RPMI8226 (cell line): ENCODE measurements at regions not wholly inside any gene's neighbourhood (a gene's known extent, or its start where the extent isn't known, plus 50 kb on each side); places are given as distances from the start of the nearest gene placed in this dataset.
"Not testable (repeated sequence)": the region's sequence is repeated elsewhere in the genome, so short reads cannot be mapped to it uniquely, and the experiment has no call there.

Experiments used
- DNase-seq: peaks from one replicate; pipeline ENCODE4 v3.0.0-alpha.2; 2015

GRCh38 chr6:11885159-11885558 is 106.6 kb upstream of the ADTRP start:
- DNase-seq, result no peak

DNA sequence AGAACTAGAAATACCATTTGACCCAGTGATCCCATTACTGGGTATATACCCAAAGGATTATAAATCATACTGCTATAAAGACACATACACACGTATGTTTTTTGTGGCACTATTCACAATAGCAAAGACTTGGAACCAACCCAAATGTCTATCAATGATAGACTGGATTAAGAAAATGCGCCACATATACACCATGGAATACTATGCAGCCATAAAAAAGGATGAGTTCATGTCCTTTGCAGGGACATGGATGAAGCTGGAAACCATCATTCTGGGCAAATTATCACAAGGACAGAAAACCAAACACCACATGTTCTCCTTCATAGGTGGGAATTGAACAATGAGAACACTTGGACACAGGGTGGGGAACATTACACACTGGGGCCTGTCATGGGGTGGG is 104.9 kb upstream of the ADTRP start:
- not testable (repeated sequence) for DNase-seq

DNA sequence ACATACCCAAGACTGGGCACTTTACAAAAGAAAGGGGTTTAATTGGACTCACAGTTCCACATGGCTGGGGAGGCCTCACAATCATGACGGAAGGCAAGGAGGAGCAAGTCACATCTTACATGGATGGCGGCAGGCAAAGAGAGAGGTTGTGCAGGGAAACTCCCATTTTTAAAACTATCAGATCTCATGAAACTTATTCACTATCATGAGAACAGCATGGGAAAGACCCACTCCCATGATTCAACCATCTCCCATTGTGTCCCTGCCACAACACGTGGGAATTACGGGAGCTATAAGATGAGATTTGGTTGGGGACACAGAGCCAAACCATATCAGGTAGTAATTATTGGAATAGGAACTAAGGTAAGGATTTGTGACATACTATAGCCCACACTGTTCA is 101.6 kb upstream of the ADTRP start:
- not testable (repeated sequence) for DNase-seq

DNA sequence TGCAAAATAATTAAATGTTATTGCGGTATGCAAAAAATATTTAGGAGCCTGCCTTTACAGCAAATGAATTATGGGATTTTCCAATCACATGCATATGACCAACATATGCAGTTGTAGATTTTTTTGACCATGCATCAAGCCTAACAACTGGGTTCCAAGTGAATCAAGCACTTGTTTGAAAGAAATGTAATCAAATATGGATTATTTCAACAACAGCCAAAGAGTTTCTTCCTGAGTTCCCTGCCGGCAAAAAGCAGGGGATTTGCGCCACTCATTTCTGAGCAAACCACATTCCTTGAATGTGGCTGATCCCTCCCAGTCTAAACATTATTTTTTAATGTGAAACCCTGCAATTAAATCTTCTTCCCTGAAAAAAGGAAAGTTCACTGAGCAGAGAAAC is 100.1 kb upstream of the ADTRP start:
- no peak for DNase-seq

- no peak for DNase-seq
Measured at GRCh38 chr6:11878029-11878428, 99.4 kb upstream of the ADTRP start.

DNA sequence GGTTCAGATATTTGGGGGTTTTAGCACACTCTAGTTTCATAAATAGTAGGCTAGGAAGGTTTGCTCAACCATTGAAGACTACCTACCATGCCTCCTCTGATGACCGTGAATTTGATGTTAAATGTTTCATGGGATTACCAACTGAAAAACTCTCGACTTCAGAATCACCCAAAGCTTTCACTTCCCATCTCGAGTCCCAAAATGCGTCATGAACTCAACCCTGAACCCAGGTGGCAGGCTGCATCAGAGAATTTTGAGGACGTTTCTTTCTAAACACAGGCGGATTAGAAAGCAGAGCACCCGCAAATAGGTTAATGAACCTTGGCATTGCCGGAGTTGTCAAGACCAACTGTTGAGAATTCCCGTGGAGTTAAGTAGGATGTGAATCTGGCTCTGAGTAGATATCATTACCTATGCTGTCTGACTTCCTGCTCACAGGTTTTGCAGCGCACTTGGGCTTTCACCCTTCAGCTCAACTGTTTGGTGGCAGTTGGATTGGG is 98.4 kb upstream of the ADTRP start:
- DNase-seq, result peak; percentile 67

DNA sequence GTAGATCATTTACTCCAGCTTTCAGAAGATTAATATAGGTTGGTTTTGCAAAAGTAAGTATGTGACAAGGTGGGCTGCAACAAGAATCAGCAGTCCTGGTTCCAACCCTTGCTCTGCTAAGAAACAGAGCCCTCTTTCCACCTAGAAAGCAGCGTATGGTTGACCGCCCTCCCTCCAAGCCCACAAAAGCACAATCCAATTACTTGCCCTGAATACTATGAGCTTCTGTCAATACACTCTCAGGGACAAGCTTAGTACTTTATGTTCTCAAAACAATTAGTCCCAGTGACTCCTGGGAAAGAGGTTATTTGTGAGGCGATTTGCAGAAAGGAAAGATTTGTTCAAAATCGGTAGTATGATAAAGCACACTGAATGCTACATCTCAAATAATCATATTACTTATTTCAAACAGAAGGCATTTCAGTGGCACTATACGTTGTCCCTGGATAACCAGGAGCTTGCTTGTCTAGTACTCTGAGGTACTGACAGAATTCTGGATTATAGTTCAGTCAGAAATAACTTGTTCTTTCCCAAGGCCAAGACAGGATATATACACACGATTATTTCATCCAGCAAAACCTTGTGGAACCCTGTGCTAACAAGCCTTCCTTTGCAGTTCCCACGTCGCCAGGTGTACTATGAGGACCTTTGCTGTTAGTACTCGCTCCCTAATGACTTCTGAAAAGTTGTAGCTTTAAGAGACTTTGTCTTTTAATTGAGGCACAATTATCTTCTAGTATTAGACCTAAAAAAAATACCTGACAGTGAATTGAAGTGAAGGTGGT is 96.9 kb upstream of the ADTRP start:
- no peak for DNase-seq

- DNase-seq, result no peak
Measured at GRCh38 chr6:11869672-11870340, 91.2 kb upstream of the ADTRP start.

DNA sequence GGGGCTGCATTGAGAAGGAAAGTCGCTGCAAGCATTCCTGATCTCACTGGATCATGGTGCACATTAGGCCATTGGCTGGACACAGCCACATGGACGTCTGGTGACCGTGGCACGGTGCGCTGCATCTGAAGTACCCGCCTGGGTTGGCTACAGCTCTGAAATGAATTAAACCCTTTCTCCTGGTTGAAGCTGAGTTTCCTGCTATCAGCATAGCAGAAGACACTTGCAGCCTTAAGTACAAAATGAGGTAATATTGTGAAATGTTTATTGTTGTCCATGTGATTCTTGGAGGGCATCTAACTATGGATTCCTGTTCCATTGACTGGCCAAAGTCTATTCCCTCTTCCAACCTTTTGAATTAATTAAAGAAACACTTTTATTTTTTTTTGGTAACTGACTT is 89.8 kb upstream of the ADTRP start:
- DNase-seq, result no peak

- DNase-seq, result no peak
Measured at GRCh38 chr6:11865680-11866300, 87.2 kb upstream of the ADTRP start.

GRCh38 chr6:11858439-11858838 is 79.8 kb upstream of the ADTRP start:
- no peak for DNase-seq

DNA sequence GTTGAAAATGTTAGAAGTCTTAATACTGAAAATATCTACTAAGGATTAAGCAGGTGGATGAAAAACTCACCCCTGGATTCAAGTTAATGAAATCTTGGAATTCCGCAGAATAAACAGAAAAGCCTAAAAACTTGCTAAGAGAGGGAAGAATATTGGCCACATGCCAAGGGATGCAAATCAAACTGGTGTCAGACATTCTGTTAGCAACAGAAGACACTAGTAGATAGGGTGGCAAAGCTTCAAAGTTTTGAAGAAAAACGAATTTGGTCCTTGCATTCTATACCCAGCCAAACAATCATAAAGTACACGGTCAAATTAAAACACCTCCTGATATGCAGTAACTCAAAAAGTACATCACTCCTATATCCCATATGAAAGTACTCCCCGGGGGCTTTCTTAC is 77.1 kb upstream of the ADTRP start:
- no peak for DNase-seq

GRCh38 chr6:11854408-11855165 is 76.0 kb upstream of the ADTRP start:
- no peak for DNase-seq

GRCh38 chr6:11853678-11854407 is 75.2 kb upstream of the ADTRP start:
- DNase-seq, result no peak

DNA sequence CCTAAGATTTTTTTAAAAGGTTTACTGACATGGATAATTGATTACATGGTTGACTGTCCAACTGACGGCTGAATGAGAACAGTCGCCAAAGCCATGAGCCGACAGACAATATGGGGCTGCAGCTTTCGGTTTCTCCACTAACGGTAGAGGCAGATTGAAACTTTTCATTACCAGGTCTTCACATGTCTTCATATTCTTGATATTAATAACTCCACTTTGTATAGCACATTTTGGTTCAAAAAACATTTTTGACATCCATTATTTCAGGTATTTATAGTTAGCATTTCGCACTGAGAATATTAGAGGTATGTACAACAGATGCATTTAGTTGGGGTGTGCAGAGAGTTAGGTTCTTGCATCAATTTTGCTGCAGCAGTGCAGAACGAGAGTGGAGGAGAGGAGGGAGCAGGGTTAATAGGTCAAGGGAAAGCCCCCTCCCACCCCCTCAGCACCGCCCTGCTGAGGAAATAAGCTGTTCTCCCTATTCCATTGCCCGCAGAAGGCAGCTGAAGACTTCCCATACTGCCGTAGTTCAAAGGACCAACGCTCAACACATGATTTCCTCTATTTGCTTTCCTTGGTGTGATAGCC is 73.6 kb upstream of the ADTRP start:
- peak; percentile 69 for DNase-seq

DNA sequence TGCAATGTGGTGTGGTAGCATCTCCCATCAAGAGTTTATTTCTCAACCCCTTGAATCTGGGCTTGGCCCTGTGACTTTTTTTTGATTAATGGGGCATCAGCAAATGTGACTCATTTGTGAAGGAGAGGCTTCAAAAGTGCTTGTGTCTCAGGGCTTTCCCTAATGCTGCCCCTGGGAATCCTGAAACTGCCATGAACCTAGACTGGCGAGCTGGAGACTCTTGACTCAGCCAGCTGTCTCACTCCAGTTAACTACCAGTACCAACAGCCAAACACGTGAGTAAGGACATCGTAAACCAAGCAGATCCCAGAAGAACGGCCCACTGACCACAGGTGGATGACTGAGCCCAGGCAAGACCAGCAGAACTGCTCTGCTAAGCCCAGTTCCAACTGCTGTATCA is 72.8 kb upstream of the ADTRP start:
- peak; percentile 45 for DNase-seq

DNA sequence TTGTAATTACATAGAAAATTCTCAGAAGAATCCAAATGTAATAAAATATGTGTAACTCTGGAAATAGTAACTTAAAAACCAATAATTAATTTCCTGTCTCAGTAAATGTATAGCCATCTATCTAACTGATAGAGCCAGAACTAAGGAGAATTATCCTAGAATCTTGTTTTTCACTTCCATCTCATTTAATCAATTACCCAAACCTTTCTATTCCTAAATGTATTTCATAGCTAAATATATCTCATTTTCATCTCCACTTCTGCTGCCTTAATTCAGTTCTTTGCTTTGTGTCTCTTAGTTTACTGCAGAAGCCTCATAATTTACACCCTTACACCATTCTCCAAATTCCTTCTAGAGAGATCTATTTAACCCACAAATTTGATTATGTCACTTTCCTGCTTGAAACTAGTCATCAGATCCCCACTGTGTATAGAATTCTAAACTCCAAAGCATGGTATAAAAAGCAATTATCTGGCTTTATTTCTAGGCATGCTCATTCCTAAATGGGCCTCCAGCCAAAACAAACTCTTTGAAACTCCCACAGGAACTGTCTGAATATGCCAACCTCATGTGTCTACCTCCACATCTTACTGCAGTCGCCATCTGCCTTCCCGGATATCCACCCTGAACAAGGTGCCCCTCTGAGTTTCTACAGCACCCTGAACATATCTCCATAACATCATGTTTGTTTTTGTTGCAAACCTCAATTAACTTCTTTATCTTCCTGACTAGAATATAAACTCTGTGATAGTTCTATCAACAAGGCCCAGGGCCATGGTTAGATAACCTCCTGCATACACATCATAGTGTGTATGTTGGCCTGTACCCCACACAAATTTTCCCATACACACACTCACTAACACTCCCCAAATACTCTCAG is 70.5 kb upstream of the ADTRP start:
- no peak for DNase-seq

DNA sequence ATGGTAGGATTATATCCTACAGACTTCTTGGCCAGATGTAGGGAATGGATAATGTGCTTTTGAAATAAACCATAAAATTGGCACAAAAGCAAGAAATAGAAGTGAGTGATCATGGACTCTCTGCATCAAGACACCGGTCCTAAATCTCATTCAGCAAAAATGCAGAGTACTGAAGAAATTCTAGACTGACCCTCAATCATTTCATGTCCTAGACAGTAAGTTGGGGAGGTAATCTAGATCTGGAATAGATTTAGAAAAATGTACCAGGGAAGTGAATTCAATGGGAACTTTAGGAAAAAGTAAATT is 69.7 kb upstream of the ADTRP start:
- no peak for DNase-seq

DNA sequence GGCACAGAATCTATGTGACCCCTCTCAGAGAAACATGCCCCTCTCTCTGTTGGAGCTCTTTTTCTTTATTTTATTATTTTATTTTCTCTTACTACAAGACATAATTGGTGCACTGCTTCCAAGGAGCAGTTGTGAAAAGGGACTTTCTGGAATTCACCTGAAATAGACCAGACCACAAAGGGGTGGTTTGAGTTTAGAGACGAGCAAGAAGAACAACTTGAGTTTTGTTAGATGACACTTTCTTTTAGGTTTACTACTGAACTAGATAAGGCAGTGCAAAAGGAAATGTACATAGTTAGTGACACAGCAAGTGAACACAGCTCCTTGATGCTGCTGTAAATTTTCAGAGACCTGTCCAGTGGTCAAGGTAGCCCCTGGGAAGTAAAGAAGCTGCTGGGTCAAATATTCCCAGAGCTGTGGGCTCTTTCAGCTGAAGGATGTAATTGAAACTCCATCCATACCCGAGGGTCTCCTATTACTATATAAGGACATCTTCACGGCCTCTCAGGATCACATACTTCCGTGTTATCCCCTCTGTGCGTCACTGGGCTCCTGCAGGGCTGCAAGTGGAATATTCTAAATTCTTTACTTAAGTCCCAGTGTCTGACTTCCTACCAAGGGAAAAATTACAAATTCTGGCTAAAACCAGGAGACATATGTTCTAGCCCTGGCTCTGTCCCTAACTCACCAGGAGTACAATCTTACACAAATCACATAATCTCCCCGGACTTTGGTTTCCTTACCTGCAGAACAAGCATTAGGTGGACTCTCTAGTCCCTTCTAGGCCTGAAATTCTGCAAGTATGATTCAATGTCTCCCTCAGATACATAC is 69.1 kb upstream of the ADTRP start:
- no peak for DNase-seq

GRCh38 chr6:11847068-11847467 is 68.5 kb upstream of the ADTRP start:
- not testable (repeated sequence) for DNase-seq
